H9 (cell line): ENCODE measurements at regions not wholly inside any gene's neighbourhood (a gene's known extent, or its start where the extent isn't known, plus 50 kb on each side); places are given as distances from the start of the nearest gene placed in this dataset.

Experiments
- DNase-seq: peaks from one replicate; pipeline ENCODE4 v3.0.0-alpha.2; 2017
- H2AFZ ChIP-seq: one replicate; pipeline ENCODE4 v1.6.1; 2013; ENCODE audit warnings: mild to moderate bottlenecking, low read length, control low read depth, moderate library complexity
- H2AK5ac ChIP-seq: 2 replicates; pipeline ENCODE4 v1.6.1; 2013; ENCODE audit warnings: low read length, control low read depth, mixed read lengths; ENCODE audit not compliant: insufficient read length
- H2BK120ac ChIP-seq: one replicate; pipeline ENCODE4 v1.6.1; 2013; ENCODE audit warnings: low read depth, mild to moderate bottlenecking, low read length, control low read depth, inconsistent platforms; ENCODE audit not compliant: poor library complexity, severe bottlenecking
- H2BK12ac ChIP-seq: 2 replicates; pipeline ENCODE4 v1.6.1; 2013; ENCODE audit warnings: low read length, control low read depth, mixed read lengths, low read depth; ENCODE audit not compliant: insufficient read length
- H2BK15ac ChIP-seq: 2 replicates; pipeline ENCODE4 v1.6.1; 2013; ENCODE audit warnings: low read depth, low read length, control low read depth
- H2BK20ac ChIP-seq: one replicate; pipeline ENCODE4 v1.6.1; 2013; ENCODE audit warnings: low read depth, mild to moderate bottlenecking, low read length, control low read depth, inconsistent platforms; ENCODE audit not compliant: poor library complexity, severe bottlenecking
- H2BK5ac ChIP-seq: 2 replicates; pipeline ENCODE4 v1.6.1; 2013; ENCODE audit warnings: low read length, control low read depth, mixed read lengths; ENCODE audit not compliant: insufficient read length
- H3K14ac ChIP-seq: 2 replicates; pipeline ENCODE4 v1.6.1; 2013; ENCODE audit warnings: low read length, control low read depth; ENCODE audit not compliant: insufficient read depth
- H3K18ac ChIP-seq: 2 replicates; pipeline ENCODE4 v1.6.1; 2013; ENCODE audit warnings: low read depth, mild to moderate bottlenecking, mixed read lengths, low read length, control low read depth; ENCODE audit not compliant: insufficient read length
- H3K23ac ChIP-seq: 2 replicates; pipeline ENCODE4 v1.6.1; 2013; ENCODE audit warnings: low read length, control low read depth, mixed read lengths, low read depth; ENCODE audit not compliant: insufficient read length
- H3K23me2 ChIP-seq: 2 replicates; pipeline ENCODE4 v1.6.1; 2013; ENCODE audit warnings: low read depth, mild to moderate bottlenecking, mixed read lengths, low read length, control low read depth; ENCODE audit not compliant: insufficient read length, poor library complexity, severe bottlenecking
- H3K27ac ChIP-seq: 2 replicates; pipeline ENCODE4 v1.5.1; 2013; ENCODE audit warnings: low read length, control low read depth, mixed read lengths, low read depth; ENCODE audit not compliant: insufficient read length
- H3K27me3 ChIP-seq: 2 replicates; pipeline ENCODE4 v1.6.1; 2013; ENCODE audit warnings: low read length, control low read depth, inconsistent platforms; ENCODE audit not compliant: insufficient read depth
- H3K4ac ChIP-seq: 2 replicates; pipeline ENCODE4 v1.6.1; 2013; ENCODE audit warnings: low read depth, mild to moderate bottlenecking, control low read depth, inconsistent platforms, low read length, moderate library complexity
- H3K4me1 ChIP-seq: 2 replicates; pipeline ENCODE4 v1.6.1; 2013; ENCODE audit warnings: low read length, control low read depth, inconsistent platforms; ENCODE audit not compliant: insufficient read depth
- H3K4me2 ChIP-seq: 2 replicates; pipeline ENCODE4 v1.6.1; 2013; ENCODE audit warnings: low read length, control low read depth, mixed read lengths; ENCODE audit not compliant: insufficient read length, insufficient read depth
- H3K56ac ChIP-seq: 2 replicates; pipeline ENCODE4 v1.6.1; 2013; ENCODE audit warnings: low read depth, mild to moderate bottlenecking, mixed read lengths, low read length, control low read depth; ENCODE audit not compliant: insufficient read length
- H3K79me1 ChIP-seq: 2 replicates; pipeline ENCODE4 v1.6.1; 2013; ENCODE audit warnings: low read depth, mild to moderate bottlenecking, moderate library complexity, low read length, control low read depth, inconsistent platforms; ENCODE audit not compliant: insufficient read depth, poor library complexity, severe bottlenecking
- H3K79me2 ChIP-seq: 2 replicates; pipeline ENCODE4 v1.6.1; 2013; ENCODE audit warnings: low read length, control low read depth, inconsistent platforms; ENCODE audit not compliant: insufficient read depth
- H3K9ac ChIP-seq: 2 replicates; pipeline ENCODE4 v1.6.1; 2013; ENCODE audit warnings: low read length, control low read depth, mixed read lengths; ENCODE audit not compliant: insufficient read length; ENCODE audit errors: extremely low read depth
- H3K9me3 ChIP-seq: one replicate; pipeline ENCODE4 v1.6.1; 2013; ENCODE audit warnings: low read depth, low read length, inconsistent platforms; ENCODE audit not compliant: control insufficient read depth
- H3T11ph ChIP-seq: one replicate; pipeline ENCODE4 v1.6.1; 2013; ENCODE audit warnings: mild to moderate bottlenecking, low read length, control low read depth, inconsistent platforms
- H4K20me1 ChIP-seq: one replicate; pipeline ENCODE4 v1.6.1; 2013; ENCODE audit not compliant: control insufficient read depth, insufficient read length, insufficient read depth
- H4K5ac ChIP-seq: 2 replicates; pipeline ENCODE4 v1.6.1; 2013; ENCODE audit warnings: low read depth, mild to moderate bottlenecking, mixed read lengths, low read length, control low read depth; ENCODE audit not compliant: insufficient read length
- H4K8ac ChIP-seq: replicated peaks from 2 replicates; pipeline ENCODE4 v1.6.1; 2013; ENCODE audit warnings: low read length, control low read depth, mixed read lengths, low read depth; ENCODE audit not compliant: insufficient read length
- H4K91ac ChIP-seq: 2 replicates; pipeline ENCODE4 v1.6.1; 2013; ENCODE audit warnings: low read depth, mild to moderate bottlenecking, moderate library complexity, mixed read lengths, low read length, control low read depth; ENCODE audit not compliant: insufficient read length
- H3K27ac Mint-ChIP-seq, 3 experiments: 2 replicates in 2 of 3; 3 replicates in 1 of 3; pipeline ENCODE4 v1.8.0; 2020 to 2021; ENCODE audit warnings: mixed read lengths in 3 of 3, mild to moderate bottlenecking in 1 of 3, moderate library complexity in 1 of 3
- H3K27me3 Mint-ChIP-seq: 2 replicates; pipeline ENCODE4 v1.8.0; 2021; ENCODE audit warnings: low read depth, mild to moderate bottlenecking, moderate library complexity, mixed read lengths
- H3K36me3 Mint-ChIP-seq, 3 experiments: 2 replicates in 2 of 3; 3 replicates in 1 of 3; pipeline ENCODE4 v1.8.0; 2020 to 2021; ENCODE audit warnings: low read depth in 3 of 3, mixed read lengths in 3 of 3; ENCODE audit not compliant: insufficient read depth in 1 of 3
- H3K4me1 Mint-ChIP-seq, 2 experiments: 2 replicates each; pipeline ENCODE4 v1.8.0; 2020; ENCODE audit warnings: mixed read lengths in 2 of 2
- H3K4me3 Mint-ChIP-seq, 2 experiments: 2 replicates in 1 of 2; 3 replicates in 1 of 2; pipeline ENCODE4 v1.8.0; 2020 to 2021; ENCODE audit warnings: mild to moderate bottlenecking in 2 of 2, mixed read lengths in 2 of 2, moderate library complexity in 1 of 2
- H3K9me3 Mint-ChIP-seq, 2 experiments: 2 replicates in 1 of 2; 3 replicates in 1 of 2; pipeline ENCODE4 v1.8.0; 2020; ENCODE audit warnings: mild to moderate bottlenecking in 2 of 2, mixed read lengths in 2 of 2, moderate library complexity in 1 of 2
- CTCF ChIP-seq: fragments of 200-600 bp; sonication (generic); conservative IDR thresholded peaks from 3 replicates; pipeline ENCODE4 v1.8.0; 2021; ENCODE audit warnings: antibody characterized with exemption, mild to moderate bottlenecking
- WGBS: extraction: QIAGEN DNeasy Blood & Tissue Kit; methylation state at CpG from one replicate; pipeline ENCODE4 v1.1.7; 2013; ENCODE audit warnings: missing lambda C conversion rate, low lambda C conversion rate, mixed read lengths; ENCODE audit not compliant: insufficient read length; ENCODE audit errors: extremely low coverage; 5-methylcytosine and 5-hydroxymethylcytosine counted together

GRCh38 chr5:52684051-52684450 is 103.7 kb upstream of the ITGA1 start:
- H3K4ac ChIP-seq: no peak overlapping the region
- no peak overlapping the region for H2BK120ac ChIP-seq
- H3K79me2 ChIP-seq: no peaks in the 10 kb centered on the region
- Mint-ChIP-seq H3K4me3 (no peak overlapping the region), H3K27ac (no peak overlapping the region), H3K36me3 (no peaks in the 10 kb centered on the region; a peak in 1 of 7 replicates), H3K27me3 (no peaks in the 10 kb centered on the region), H3K4me1 (peaks cover 8 to 12% of the 10 kb centered on the region in 2 experiments), H3K9me3 (no peaks in the 10 kb centered on the region; a peak in 1 of 5 replicates)
- no peak overlapping the region for H3K9ac ChIP-seq
- no peaks in the 10 kb centered on the region for H3K27me3 ChIP-seq
- H3K23me2 ChIP-seq: no peaks in the 10 kb centered on the region
- no peak overlapping the region for H4K5ac ChIP-seq
- no peak overlapping the region for H2BK20ac ChIP-seq
- no peak overlapping the region for H3K14ac ChIP-seq
- H3K4me2 ChIP-seq: no peak overlapping the region
- H4K91ac ChIP-seq: no peak overlapping the region
- peaks cover 2% of the 10 kb centered on the region; the same call in 1 of the 2 replicates for H3K4me1 ChIP-seq
- H2BK5ac ChIP-seq: no peak overlapping the region
- H2AK5ac ChIP-seq: no peak overlapping the region
- TF ChIP-seq CTCF: no peak
- H4K20me1 ChIP-seq: no peaks in the 10 kb centered on the region
- no peak overlapping the region for H3K18ac ChIP-seq
- no peaks in the 10 kb centered on the region for H3K79me1 ChIP-seq
- H4K8ac ChIP-seq: no peak overlapping the region
- no peak overlapping the region for H3T11ph ChIP-seq
- 100% methylated on average over 1 of the region's 1 CpG for WGBS
- no peak overlapping the region for H2AFZ ChIP-seq
- no peak overlapping the region for H2BK15ac ChIP-seq
- H2BK12ac ChIP-seq: no peak overlapping the region
- H3K9me3 ChIP-seq: no peaks in the 10 kb centered on the region
- DNase-seq: no peak
- no peak overlapping the region for H3K27ac ChIP-seq
- no peak overlapping the region for H3K56ac ChIP-seq
- no peak overlapping the region for H3K23ac ChIP-seq
